Ovary (tissue), 7 donors: ENCODE measurements at regions not wholly inside any gene's neighbourhood (a gene's known extent, or its start where the extent isn't known, plus 50 kb on each side); places are given as distances from the start of the nearest gene placed in this dataset.

Source experiments
- DNase-seq, 5 donors: peaks; one replicate each; pipeline ENCODE4 v3.0.0-alpha.2; 2019 to 2020
- H3K27ac ChIP-seq, 2 donors: fragments of 200-600 bp; one replicate each; pipeline versions ENCODE4 v1.5.1 to v1.8.0; 2019 to 2022
- H3K27me3 ChIP-seq: fragments of 200-600 bp; one replicate; pipeline ENCODE4 v1.8.0; 2022
- H3K36me3 ChIP-seq: fragments of 200-600 bp; sonication (generic); one replicate; pipeline ENCODE4 v1.5.1; 2019
- H3K4me1 ChIP-seq: one replicate; pipeline ENCODE4 v1.8.1; 2013; ENCODE audit warnings: mild to moderate bottlenecking, moderate library complexity; ENCODE audit not compliant: insufficient read depth
- H3K4me3 ChIP-seq: fragments of 200-600 bp; sonication (generic); one replicate; pipeline ENCODE4 v1.5.1; 2017
- H3K9me3 ChIP-seq, 2 donors: fragments of 200-600 bp in 1 of 2; sonication (generic) in 1 of 2; one replicate each; pipeline versions ENCODE4 v1.5.1 to v1.8.1; 2013 to 2019; ENCODE audit warnings: mild to moderate bottlenecking in 1 of 2, moderate library complexity in 1 of 2
- EP300 ChIP-seq: sonication (generic); formaldehyde crosslinking; IDR thresholded peaks from one replicate; pipeline ENCODE4 v1.6.1; 2017; ENCODE audit warnings: antibody characterized with exemption
- POLR2A ChIP-seq: fragments of 450-650 bp; IDR thresholded peaks from one replicate; pipeline ENCODE4 v1.6.1; 2017; ENCODE audit warnings: antibody characterized with exemption, mild to moderate bottlenecking, moderate library complexity
- WGBS, 3 donors: extraction: QIAGEN DNeasy Blood & Tissue Kit in 1 of 3; methylation state at CpG; one replicate each; pipeline versions ENCODE4 v1.1.5 to v1.1.7; 2013 to 2017; 5-methylcytosine and 5-hydroxymethylcytosine counted together
- intact Hi-C, 4 donors: fragments of 100-400 bp; cut with DNase I; formaldehyde crosslinking; loops; one replicate each; pipeline versions ENCODE4 v1.11.0 to v1.15.1; 2022 to 2023
- TF ChIP-seq, protein P1 (sequence below), 3 donors: fragments of 450-650 bp in 2 of 3; fragments of 200-600 bp in 1 of 3; IDR thresholded peaks; one replicate each; pipeline versions ENCODE4 v1.5.1 to v1.8.0; 2016 to 2022; ENCODE audit warnings: antibody characterized with exemption in 3 of 3, mild to moderate bottlenecking in 1 of 3
- donor health status: DM: no; HTN: no; CAD: no; lungs with moderate emphysema.
- donor health status: DM: no; HTN: no; CAD: no.
- donor health status: Bipolar disorder and iron deficiency.
- donor health status: DM: no; HTN: no; CAD: no.
- donor health status: DM: yes; HTN: yes; CAD: no.

DNA sequence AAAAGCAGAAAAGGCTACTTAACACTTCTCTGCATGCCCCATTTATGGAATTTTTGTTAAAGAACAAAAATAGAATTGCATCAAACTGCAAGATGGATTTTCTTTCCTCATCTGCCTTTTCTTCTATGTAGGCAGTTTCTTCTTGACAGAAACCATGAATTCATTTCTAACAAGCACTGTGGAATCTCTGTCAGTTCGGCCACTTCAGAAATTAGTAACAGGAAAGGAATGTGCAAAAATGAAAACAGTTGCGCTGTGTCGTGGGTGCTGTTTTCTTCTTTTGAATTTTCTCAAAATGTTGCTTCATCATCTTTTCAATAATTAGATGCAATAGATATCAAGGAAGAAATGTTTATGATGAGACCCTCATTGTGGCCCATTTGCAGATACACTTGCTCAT, 151.6 kb downstream of the FOXB1 start:
- 4 to 23% (median 8%) methylated on average over 3 of the region's 3 CpGs for WGBS, 3 donors
- TF ChIP-seq POLR2A: no peak
- H3K4me1 ChIP-seq: no peaks in the 10 kb centered on the region

DNA sequence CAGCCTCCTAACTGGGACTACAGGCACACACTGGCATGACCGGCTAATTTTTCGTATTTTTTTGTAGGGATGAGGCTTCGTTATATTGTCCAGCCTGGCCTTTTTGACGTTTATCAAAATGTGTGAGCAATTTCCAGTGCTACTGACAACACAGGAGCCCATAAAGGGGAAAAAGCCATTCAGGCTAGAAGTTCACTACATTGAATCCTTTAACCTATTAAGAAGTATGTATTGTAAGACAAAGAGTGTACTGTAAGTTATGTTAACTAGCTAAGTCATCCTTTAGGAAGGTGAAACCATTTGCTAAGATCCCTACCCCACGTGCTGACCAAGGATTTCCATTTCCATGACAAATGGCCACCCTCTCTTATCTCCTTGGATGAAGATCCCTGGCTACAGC, 156.8 kb downstream of the FOXB1 start:
- intact Hi-C loops: no loop called here
- no peaks in the 10 kb centered on the region for H3K27me3 ChIP-seq
- 70 to 72% (median 71%) methylated on average over 5 of the region's 5 CpGs for WGBS, 3 donors
- DNase-seq: no peak
- no peaks in the 10 kb centered on the region for H3K36me3 ChIP-seq
- H3K4me3 ChIP-seq: no peak overlapping the region
- TF ChIP-seq, protein P1, sequence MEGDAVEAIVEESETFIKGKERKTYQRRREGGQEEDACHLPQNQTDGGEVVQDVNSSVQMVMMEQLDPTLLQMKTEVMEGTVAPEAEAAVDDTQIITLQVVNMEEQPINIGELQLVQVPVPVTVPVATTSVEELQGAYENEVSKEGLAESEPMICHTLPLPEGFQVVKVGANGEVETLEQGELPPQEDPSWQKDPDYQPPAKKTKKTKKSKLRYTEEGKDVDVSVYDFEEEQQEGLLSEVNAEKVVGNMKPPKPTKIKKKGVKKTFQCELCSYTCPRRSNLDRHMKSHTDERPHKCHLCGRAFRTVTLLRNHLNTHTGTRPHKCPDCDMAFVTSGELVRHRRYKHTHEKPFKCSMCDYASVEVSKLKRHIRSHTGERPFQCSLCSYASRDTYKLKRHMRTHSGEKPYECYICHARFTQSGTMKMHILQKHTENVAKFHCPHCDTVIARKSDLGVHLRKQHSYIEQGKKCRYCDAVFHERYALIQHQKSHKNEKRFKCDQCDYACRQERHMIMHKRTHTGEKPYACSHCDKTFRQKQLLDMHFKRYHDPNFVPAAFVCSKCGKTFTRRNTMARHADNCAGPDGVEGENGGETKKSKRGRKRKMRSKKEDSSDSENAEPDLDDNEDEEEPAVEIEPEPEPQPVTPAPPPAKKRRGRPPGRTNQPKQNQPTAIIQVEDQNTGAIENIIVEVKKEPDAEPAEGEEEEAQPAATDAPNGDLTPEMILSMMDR (IDR thresholded peaks at IDR 0.05): no peak
- no peak for TF ChIP-seq POLR2A
- no peaks in the 10 kb centered on the region for H3K9me3 ChIP-seq
- H3K27ac ChIP-seq: no peak overlapping the region
- H3K4me1 ChIP-seq: no peaks in the 10 kb centered on the region

More for the DNA sequence above, 151.6 kb downstream of the FOXB1 start:
- DNase-seq: no peak
- H3K4me3 ChIP-seq: no peak overlapping the region
- H3K27ac ChIP-seq: no peak overlapping the region
- no peaks in the 10 kb centered on the region for H3K9me3 ChIP-seq
- no peaks in the 10 kb centered on the region for H3K27me3 ChIP-seq
- intact Hi-C loops: no loop called here
- H3K36me3 ChIP-seq: no peaks in the 10 kb centered on the region

DNA sequence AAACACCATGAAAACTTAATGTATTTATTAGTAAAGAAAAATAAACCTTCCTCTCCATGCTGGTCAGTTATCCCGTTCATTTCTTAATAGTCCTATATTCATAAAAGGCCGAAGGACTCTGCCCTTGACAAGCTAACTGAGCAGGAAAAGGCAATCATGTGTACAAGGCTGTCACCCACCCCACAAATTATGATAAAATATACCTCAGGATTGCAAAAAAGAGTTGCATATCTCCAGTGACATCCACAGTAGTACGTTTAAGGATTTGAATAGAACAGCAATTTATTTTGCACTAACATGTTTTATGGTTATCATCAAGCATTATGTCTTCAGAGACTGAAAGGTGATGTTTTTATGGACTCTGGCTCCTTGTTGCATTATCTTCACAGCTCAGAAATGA, 157.6 kb downstream of the FOXB1 start:
- no peaks in the 10 kb centered on the region for H3K36me3 ChIP-seq
- no peaks in the 10 kb centered on the region for H3K9me3 ChIP-seq
- H3K4me3 ChIP-seq: no peak overlapping the region
- H3K27me3 ChIP-seq: no peaks in the 10 kb centered on the region
- H3K4me1 ChIP-seq: no peaks in the 10 kb centered on the region
- no peak overlapping the region for H3K27ac ChIP-seq
- intact Hi-C loops: no loop called here
- TF ChIP-seq EP300 (no peak), POLR2A (no peak)
- TF ChIP-seq, protein P1 (IDR thresholded peaks at IDR 0.05): no peak
- DNase-seq: no peak
- 41 to 54% (median 45%) methylated on average over 3 of the region's 3 CpGs for WGBS, 3 donors

DNA sequence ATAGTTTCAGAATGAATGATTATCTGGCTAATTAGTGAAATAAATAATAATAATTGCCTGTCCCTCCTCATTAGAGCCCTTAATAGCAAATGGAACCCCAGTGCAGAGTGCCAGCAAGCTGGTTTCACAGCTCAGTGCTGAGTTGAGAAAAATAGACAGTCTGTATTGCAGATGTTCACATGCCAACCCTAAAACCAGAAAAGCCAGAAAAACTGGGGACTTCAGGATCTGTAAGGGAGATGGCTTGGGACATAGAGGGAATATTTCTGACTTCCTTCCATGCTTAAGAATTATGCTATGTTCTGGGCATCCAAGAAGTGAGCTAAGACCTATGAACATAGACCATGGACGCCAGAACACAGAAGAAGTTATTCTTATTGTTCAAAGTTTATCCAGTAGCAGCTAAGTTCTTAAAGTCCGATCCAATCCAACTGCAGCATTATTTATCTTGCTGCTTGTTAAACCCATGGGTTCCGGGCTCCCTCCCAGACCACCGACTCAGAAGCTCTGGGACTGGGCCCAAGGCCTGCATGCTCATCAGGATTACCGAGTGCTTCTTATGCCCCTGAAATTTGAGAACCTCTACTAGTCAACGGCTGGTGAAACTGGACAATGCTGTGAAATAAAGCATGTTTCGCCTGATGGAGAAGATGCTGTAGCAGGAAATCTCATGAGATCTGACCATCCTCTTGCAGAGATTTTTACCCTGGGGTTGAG, 158.3 kb downstream of the FOXB1 start:
- 61 to 69% (median 64%) methylated on average over 7 of the region's 7 CpGs for WGBS, 3 donors
- no peaks in the 10 kb centered on the region for H3K9me3 ChIP-seq
- no peak for DNase-seq
- no peaks in the 10 kb centered on the region for H3K27me3 ChIP-seq
- no peak overlapping the region for H3K4me3 ChIP-seq
- no peaks in the 10 kb centered on the region for H3K4me1 ChIP-seq
- no peak overlapping the region for H3K27ac ChIP-seq
- intact Hi-C loops: no loop called here
- no peak for TF ChIP-seq EP300
- TF ChIP-seq POLR2A: no peak
- TF ChIP-seq, protein P1 (IDR thresholded peaks at IDR 0.05): no peak
- H3K36me3 ChIP-seq: no peaks in the 10 kb centered on the region

DNA sequence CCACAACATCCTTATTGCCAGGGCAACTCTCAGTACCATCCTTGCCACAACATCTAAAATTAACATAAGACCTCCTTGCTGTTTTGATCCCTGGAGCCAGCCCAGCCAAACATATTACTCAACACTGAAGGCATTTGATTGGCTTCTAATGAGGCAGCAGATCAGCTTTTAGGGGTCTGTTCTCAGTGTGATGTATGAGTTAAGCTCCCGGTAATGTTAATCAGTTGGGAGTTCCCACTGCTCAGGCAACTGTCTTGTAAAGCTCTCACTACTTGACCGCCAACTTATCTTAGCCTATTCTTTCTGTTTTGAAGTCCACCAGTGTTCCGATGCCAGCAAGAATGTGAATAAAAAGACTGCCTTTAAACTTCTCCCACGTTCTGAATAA, 158.9 kb downstream of the FOXB1 start:
- no peaks in the 10 kb centered on the region for H3K4me1 ChIP-seq
- no peak overlapping the region for H3K27ac ChIP-seq
- H3K4me3 ChIP-seq: no peak overlapping the region
- TF ChIP-seq POLR2A (no peak), EP300 (no peak)
- TF ChIP-seq, protein P1 (IDR thresholded peaks at IDR 0.05): no peak
- H3K36me3 ChIP-seq: no peaks in the 10 kb centered on the region
- no peak for DNase-seq
- no peaks in the 10 kb centered on the region for H3K27me3 ChIP-seq
- H3K9me3 ChIP-seq: no peaks in the 10 kb centered on the region
- intact Hi-C loops: no loop called here
- WGBS, 3 donors: 42 to 53% (median 42%) methylated on average over 4 of the region's 4 CpGs
